NCI-H82 (cell line): ENCODE measurements at regions not wholly inside any gene's neighbourhood (a gene's known extent, or its start where the extent isn't known, plus 50 kb on each side); places are given as distances from the start of the nearest gene placed in this dataset.

Source experiments
- DNase-seq: peaks from one replicate; lab custom pipeline; 2025; lab: John Stamatoyannopoulos, UW

GRCh38 chr5:133854554-133854953 lies 113.9 kb downstream of the C5orf15 start:
- peak; percentile 77 for DNase-seq

GRCh38 chr5:133853646-133854365 lies 114.6 kb downstream of the C5orf15 start:
- DNase-seq, result peak; percentile 37

- DNase-seq, result no peak
Observed at GRCh38 chr5:133851521-133851920, 116.9 kb downstream of the C5orf15 start.

GRCh38 chr5:133850811-133851210 lies 117.6 kb downstream of the C5orf15 start:
- no peak for DNase-seq

DNA sequence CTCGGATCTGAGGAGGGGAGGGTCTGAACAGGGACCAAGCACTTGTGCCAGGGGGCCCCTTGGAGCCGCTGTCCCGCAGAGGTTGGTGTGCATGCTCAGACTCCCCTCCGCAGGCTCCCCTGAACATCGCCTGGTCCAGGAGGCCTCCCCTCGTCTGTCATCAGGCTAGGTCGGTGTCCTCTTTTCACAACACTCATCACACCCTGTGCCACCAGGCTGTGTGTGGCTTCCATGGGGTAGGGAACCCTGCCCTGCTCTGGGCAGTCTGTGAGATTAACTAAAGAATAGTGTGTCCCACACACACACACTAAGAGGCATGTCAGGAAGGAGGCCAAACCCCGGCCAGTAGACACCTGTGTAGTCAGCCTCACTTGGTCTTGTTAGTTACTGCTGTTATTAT lies 119.3 kb downstream of the C5orf15 start:
- no peak for DNase-seq

DNA sequence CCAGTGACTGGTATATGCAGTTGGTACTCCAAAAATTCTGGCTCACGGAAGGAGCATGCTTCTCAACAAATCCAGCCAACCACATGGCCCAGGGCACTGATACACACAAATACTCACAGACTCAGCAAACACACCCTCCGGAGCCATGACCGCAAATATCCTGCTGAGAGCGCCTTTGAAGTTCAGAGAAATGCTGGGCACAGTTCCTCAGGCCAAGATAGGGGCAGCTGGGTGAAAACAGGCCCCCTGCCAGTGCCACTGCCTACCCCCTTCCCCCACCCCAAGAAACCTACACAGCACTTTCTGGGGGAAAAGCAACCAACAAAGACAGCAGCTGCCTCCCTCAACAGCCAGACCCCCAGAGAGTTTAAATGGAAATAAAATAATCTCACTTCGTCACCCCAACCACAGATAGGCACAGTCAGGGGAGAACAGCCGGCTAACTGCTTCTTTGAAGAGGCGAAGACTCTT lies 120.0 kb downstream of the C5orf15 start:
- no peak for DNase-seq

GRCh38 chr5:133847886-133848285 lies 120.5 kb downstream of the C5orf15 start:
- no peak for DNase-seq

DNA sequence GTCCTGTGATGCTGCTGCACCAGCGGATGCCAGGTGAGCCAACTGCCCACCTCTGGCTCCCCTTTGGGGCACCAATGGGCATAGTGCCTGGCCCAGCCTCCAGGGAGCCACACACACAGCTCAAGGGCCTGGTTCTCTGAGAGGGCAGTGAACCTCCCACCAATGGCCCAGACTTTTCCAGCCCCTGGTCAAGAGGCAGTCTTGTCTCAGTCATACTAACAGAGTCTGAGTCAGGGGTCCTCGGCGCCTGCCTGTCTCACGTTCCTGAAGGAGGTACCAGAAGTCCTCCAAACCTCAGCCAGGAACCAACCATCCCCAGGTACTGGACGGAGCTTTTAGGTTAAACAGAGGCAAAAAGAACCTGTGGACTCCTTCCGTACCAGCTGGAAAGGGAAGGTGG lies 121.1 kb downstream of the C5orf15 start:
- DNase-seq, result no peak

- DNase-seq, result no peak
Observed at GRCh38 chr5:133846478-133847226, 121.8 kb downstream of the C5orf15 start.

DNA sequence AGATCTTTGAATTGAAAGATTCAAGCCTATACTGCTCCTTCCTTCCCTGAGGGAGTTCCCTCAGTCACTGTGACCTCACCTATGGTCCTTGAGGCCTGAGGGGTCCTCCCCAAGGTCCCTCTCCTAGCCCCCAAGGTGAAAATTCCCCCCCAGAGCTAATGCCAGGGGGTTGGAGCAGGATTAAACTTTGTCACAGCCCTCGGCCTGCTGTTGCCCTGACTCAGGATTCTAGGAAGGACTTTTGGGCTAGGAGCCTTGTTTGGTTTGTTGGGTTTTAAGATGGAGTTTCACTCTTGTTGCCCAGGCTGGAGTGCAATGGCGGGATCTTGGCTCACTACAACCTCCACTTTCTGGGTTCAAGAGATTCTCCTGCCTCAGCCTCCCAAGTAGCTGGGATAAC lies 123.2 kb downstream of the C5orf15 start:
- no peak for DNase-seq

DNA sequence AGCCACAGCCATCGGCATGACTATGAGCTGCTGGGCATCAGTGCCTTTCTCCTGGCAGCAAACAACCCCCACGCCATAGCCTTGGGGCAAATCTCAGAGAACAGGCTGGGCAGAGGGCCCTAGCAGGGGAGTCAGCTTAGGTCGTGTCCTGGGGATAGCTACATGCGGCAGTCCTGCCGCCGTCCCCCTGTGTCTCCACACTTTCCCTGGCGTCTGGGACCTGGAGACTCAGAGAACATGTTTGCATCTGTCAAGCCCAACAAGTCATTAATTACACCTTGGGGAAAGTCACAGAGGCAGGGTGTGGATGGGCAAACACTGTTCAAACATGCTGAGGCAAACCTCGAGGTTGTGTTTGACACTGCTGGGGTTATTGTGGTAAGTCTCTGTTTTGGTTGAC lies 123.6 kb downstream of the C5orf15 start:
- peak; percentile 43 for DNase-seq

DNA sequence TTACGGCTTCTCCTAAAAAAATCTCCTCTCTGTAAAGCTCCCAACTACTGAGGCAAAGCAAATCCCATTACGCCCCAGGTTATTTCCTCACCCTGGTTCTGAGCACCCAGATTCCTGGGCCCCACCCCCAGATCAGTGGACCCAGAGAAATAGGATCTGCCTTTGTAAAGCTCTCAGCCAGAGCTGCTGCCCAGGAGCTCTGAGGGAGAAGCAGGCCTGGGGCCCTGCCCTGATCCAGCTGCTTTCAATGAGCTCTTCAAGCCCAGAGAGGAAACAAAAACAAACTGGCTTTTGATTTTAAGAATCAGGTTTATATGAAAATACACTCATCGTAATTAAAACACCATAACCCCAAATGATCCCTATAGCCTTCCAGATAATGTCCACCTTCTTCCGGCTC lies 124.5 kb downstream of the C5orf15 start:
- peak; percentile 76 for DNase-seq

DNA sequence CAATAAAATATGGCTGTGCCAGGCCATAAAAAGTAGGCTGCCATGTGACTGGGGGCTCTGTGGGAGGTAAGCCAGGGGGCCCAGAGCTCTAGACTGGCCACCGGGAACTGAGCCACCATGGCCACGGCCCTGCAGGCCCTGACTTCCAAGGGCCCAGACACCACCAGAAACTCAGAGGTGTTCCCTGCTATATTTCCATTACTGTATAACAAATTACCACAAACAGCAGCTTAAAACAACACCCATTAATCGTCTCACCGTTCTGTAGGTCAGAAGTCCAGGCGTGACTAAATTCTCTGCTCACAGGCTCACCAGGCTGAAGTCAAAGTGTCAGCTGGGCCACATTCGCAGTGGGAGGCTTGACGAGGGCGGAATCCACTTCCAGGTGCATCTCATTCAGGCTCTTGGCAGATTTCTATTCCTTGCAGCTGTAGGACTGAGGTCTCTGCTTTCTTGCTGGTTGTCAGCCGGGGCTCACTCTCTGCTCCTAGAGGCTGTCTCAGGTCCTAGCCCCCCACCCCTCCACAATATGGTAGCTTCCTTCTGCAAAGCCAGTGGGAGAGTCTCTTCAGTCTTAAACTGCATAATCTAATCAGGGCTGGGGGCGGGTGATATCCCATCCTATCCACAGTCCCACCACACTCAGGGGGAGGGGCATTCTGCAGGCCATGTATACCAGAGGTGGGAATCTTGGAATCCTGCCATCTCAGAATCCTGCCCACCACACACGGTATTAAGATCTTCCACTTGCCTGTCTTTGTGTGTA lies 125.4 kb downstream of the C5orf15 start:
- DNase-seq, result peak; percentile 100

DNA sequence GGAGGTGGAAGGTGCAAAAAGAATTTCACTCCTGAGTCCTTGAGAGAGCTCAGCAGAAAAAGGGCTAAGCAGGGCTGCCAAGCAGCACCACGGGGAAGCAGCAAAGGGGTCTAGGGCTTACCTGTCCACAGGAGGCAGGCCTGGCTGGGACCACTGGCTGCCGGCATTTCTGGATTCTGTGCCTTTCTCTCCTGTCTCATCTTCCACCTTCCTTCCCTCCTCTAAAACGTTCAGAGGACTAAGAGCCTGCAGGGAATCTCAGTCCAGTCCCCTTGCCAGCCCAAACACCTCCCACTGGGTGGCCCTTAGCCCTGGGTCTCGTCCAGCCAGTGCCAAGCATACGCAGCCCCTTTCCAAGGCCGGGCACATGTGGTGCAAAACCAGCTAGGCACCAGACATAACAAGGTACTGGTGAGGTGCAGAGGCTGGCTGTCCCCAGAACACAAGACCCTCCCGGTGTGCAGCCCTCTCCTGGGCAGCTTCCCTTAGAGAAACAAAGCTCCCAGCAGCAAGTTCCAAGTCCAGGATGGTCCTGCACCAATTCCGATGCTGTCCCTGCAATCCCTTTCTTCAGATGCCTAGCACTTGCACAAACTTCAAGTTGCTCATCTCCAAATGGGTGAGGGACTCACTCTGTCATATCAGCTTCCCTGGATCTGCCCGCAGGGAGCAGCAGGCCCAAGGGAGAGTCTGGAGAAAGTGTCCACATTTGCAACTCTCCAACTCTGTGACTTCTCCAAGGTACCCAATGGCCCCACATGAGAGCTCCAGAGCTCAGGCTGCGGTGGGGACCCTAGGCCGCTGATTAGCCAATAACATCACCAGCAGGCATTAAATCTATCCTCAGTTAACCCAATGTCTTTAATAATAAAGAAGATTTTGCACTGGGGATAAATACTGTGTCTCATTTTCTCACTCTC lies 126.3 kb downstream of the C5orf15 start:
- DNase-seq, result no peak

DNA sequence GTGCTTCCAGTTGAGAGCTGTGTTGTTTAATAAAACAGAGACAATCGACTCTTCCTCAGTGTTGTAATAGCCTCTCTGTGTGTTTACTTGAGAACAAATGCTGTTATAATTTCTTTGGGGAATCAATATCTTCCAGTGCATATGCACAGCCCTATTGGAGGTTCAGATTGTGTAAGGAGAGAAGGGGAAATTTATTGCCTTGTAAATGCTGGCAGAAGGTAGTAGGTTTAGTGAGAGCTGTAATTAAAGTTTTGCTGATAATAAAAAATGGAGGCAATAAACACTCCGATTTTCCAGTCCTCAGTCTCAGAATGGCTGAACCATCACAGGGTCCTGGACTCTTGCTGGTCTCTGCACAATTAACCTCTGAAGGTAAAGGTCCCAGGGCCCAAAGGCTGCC lies 128.3 kb downstream of the C5orf15 start:
- no peak for DNase-seq

DNA sequence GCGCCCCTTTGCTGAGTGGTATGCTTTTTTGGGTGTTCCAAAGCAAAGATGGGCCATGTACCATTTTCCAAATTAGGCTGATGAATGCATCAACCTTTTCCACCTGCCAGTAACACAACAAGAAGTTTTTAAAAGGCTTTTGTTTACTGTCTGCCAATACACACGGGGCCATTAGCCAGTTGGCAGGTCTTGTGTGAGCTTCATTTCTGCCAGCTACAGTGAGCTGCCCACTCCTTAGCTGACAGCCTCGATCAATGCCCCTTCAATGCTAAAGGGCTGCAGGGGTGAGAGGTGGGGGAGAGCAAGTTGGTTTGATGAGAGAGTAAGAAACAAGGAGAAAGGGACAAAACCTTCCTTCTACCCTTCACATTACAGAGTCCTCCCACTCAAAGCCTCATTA lies 128.7 kb downstream of the C5orf15 start:
- DNase-seq, result no peak

GRCh38 chr5:133839090-133839489 lies 129.3 kb downstream of the C5orf15 start:
- DNase-seq, result no peak

DNA sequence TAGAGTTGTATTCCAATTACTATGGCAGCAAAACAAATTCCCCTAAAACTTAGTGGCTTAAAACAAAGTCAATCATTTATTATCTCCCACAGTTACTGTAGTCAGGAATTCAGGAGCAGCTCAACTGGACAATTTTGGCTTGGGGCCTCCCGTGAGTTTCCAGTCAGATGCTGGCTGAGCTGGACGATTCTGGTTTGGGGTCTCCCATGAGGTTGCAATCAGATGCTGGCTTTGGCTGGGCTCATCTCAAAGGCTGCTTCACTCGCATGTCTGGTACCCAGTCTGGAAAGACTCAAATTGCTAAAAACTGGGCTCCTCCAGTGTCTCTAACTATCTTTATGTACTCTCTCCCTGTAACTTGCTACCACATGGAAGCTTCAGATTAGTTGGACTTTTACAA lies 130.1 kb downstream of the C5orf15 start:
- DNase-seq, result no peak

DNA sequence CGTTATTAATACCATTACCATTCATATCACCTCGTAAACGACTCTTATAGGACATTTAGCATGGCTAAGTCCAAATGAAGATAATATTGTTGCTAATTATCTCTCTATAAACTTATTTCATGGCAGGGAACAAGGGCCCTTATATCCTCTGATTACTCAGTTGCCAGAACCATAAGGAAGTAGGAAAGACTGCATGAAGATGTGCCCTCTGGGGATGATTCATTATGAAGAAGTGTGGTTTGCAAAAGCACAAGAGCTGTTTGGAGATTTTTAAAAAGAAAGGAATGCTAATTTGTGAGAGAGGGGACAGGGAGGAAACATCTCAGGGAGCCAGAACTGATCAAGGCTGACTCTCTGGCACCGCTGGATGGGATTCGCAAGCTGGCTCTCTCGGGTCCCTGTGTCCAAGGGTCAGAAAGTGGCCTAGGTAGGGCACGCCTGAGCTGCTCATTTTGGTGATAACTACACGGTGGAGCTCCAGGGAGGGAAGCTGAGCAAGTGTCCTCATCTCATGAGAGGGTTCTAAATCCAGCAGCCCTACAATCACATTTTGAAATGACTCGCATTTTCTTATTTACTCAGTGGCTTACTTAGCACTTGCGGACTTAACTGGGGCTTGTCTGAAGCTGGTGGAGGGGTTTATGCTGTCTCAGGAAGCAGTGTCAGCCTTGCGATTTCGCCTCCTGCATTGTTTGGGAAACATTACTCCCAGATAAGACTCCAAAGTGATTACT lies 136.8 kb downstream of the C5orf15 start:
- peak; percentile 47 for DNase-seq

- DNase-seq, result no peak
Observed at GRCh38 chr5:133830911-133831310, 137.5 kb downstream of the C5orf15 start.

DNA sequence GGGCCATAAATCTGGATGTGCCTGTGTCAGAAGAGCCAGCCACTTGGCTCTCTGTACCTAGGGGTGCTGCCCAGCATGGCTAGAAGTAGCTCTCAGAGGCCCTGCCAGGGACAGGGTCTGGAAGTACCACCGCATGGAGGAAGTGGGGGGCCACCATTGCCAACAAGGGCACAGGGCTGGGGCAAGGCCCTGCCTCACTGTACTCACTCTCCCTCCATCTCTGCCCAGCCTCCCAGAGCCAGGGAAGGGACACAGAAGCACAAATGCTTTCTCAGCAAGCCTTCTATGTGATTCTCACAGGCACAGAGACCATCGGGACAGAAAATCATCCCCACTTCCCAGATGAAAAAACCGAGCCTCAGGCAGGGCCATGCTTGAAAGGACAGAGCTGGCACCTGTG lies 138.1 kb downstream of the C5orf15 start:
- no peak for DNase-seq
